ENCODE measurements at regions not wholly inside any gene's neighbourhood (a gene's known extent, or its start where the extent isn't known, plus 50 kb on each side); places are given as distances from the start of the nearest gene placed in this dataset.

- DNase-seq (ENCODE audit: low read depth), result no peak
These were observed 58.9 kb upstream of the FAM9C start for GRCh38 chrX:13103188-13103913.

GRCh38 chrX:13102636-13103035 lies 58.2 kb upstream of the FAM9C start:
- no peak for DNase-seq (ENCODE audit: low read depth)

GRCh38 chrX:13101441-13102139 lies 57.2 kb upstream of the FAM9C start:
- peak; percentile 86 for DNase-seq (ENCODE audit: low read depth)

- DNase-seq (ENCODE audit: low read depth), result no peak
These were observed 54.7 kb upstream of the FAM9C start for GRCh38 chrX:13099121-13099520.

- no peak for DNase-seq (ENCODE audit: low read depth)
These were observed 52.3 kb upstream of the FAM9C start for GRCh38 chrX:13096728-13097127.

GRCh38 chrX:13094828-13095341 lies 50.5 kb upstream of the FAM9C start:
- DNase-seq (ENCODE audit: low read depth), result peak; percentile 4

GRCh38 chrX:13094374-13094773 lies 50.0 kb upstream of the FAM9C start:
- DNase-seq (ENCODE audit: low read depth), result no peak
